ENCODE measurements at regions not wholly inside any gene's neighbourhood (a gene's known extent, or its start where the extent isn't known, plus 50 kb on each side); places are given as distances from the start of the nearest gene placed in this dataset.

DNA sequence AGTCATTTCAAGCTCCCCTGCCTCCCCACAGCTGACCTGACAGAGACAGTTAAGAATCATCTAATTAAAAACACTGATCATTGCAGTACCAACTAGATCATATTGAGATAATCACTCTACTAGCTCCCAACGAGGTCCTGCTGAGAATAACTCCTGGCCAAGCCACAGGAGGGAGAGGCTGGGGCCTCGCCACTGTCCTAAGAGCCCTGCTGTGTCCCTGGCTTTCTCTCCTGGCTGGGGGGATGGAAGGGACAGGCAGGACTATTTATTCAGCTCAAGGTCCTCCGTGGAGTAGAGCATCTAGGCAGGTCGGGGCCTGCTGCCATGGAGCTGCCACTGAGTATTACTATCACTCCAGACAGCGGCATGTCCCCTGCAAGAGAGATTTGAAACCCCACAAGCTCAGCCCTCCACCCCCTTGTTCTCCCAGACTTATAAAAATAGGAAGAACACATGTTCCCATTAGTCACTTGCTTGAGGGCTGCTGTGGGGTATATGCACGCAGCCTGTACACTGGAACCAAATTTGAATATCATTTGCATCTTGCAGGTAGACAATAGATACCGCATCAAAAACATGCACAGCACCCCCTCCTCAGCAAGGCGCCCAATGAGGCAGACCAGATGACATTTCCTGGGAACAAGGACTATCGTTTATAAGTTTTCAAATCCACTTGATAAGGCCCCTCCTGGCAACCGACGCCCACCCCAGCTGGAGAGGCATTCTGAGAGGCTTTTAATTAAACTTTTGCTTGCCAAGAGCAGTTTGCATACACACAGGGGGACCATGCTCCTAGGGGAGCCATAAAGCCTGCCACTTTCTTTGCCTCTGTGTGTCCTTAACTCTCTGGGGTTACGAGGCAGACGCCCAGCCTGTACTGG, 385.2 kb upstream of the ZFHX3 start:
- DNase-seq: no peak
- no peaks in the 10 kb centered on the region for H3K4me1 ChIP-seq (ENCODE audit: control extremely low read depth in 1 of 4, control insufficient read depth in 4 of 4, insufficient read depth in 4 of 4, low read length in 3 of 4)
- WGBS (ENCODE audit: insufficient coverage): 92% methylated on average over 12 of the region's 13 CpGs
- peaks cover 0 to 3% (median 0%) of the 10 kb centered on the region in 5 experiments for H3K27me3 ChIP-seq (replicated peaks in 2 of 5; ENCODE audit: control insufficient read depth in 4 of 5, insufficient read depth in 5 of 5, low read length in 4 of 5)
- H3K36me3 ChIP-seq (ENCODE audit: control insufficient read depth in 4 of 4, insufficient read depth in 4 of 4, low read length in 3 of 4): no peaks in the 10 kb centered on the region
- H3K4me3 ChIP-seq (ENCODE audit: control insufficient read depth in 1 of 7, extremely low read depth in 1 of 7, insufficient read depth in 4 of 7, low read depth in 2 of 7, low read length in 6 of 7): no peak overlapping the region
- POLR2A ChIA-PET: no interaction called here
- no peaks in the 10 kb centered on the region for H3K9me3 ChIP-seq (ENCODE audit: control extremely low read depth in 1 of 5, control insufficient read depth in 4 of 5, insufficient read depth in 2 of 5, low read depth in 1 of 5, low read length in 4 of 5)
- CTCF ChIA-PET: no interaction called here
- no peak overlapping the region for H3K27ac ChIP-seq (ENCODE audit: insufficient read depth in 1 of 2, low read depth in 1 of 2, low read length in 2 of 2, poor library complexity in 1 of 2, severe bottlenecking in 2 of 2)

GRCh38 chr16:73430138-73430537, 382.2 kb upstream of the ZFHX3 start:
- CTCF ChIA-PET: no interaction called here
- no peak overlapping the region for H3K27ac ChIP-seq (ENCODE audit: insufficient read depth in 1 of 2, low read depth in 1 of 2, low read length in 2 of 2, poor library complexity in 1 of 2, severe bottlenecking in 2 of 2)
- H3K4me3 ChIP-seq (ENCODE audit: control insufficient read depth in 1 of 7, extremely low read depth in 1 of 7, insufficient read depth in 4 of 7, low read depth in 2 of 7, low read length in 6 of 7): no peak overlapping the region
- POLR2A ChIA-PET: no interaction called here
- DNase-seq: no peak
- H3K27me3 ChIP-seq (replicated peaks in 2 of 5; ENCODE audit: control insufficient read depth in 4 of 5, insufficient read depth in 5 of 5, low read length in 4 of 5): no peaks in the 10 kb centered on the region
- H3K9me3 ChIP-seq (ENCODE audit: control extremely low read depth in 1 of 5, control insufficient read depth in 4 of 5, insufficient read depth in 2 of 5, low read depth in 1 of 5, low read length in 4 of 5): no peaks in the 10 kb centered on the region
- H3K4me1 ChIP-seq (ENCODE audit: control extremely low read depth in 1 of 4, control insufficient read depth in 4 of 4, insufficient read depth in 4 of 4, low read length in 3 of 4): no peaks in the 10 kb centered on the region
- H3K36me3 ChIP-seq (ENCODE audit: control insufficient read depth in 4 of 4, insufficient read depth in 4 of 4, low read length in 3 of 4): no peaks in the 10 kb centered on the region
- WGBS (ENCODE audit: insufficient coverage): 100% methylated on average over 1 of the region's 3 CpGs

GRCh38 chr16:73428121-73428520, 380.2 kb upstream of the ZFHX3 start:
- Histone ChIP-seq H3K27me3 (replicated peaks in 2 of 5; ENCODE audit: control insufficient read depth in 4 of 5, insufficient read depth in 5 of 5, low read length in 4 of 5) (no peaks in the 10 kb centered on the region), H3K4me1 (ENCODE audit: control extremely low read depth in 1 of 4, control insufficient read depth in 4 of 4, insufficient read depth in 4 of 4, low read length in 3 of 4) (no peaks in the 10 kb centered on the region), H3K4me3 (ENCODE audit: control insufficient read depth in 1 of 7, extremely low read depth in 1 of 7, insufficient read depth in 4 of 7, low read depth in 2 of 7, low read length in 6 of 7) (no peak overlapping the region), H3K27ac (ENCODE audit: insufficient read depth in 1 of 2, low read depth in 1 of 2, low read length in 2 of 2, poor library complexity in 1 of 2, severe bottlenecking in 2 of 2) (no peak overlapping the region), H3K36me3 (ENCODE audit: control insufficient read depth in 4 of 4, insufficient read depth in 4 of 4, low read length in 3 of 4) (no peaks in the 10 kb centered on the region), H3K9me3 (ENCODE audit: control extremely low read depth in 1 of 5, control insufficient read depth in 4 of 5, insufficient read depth in 2 of 5, low read depth in 1 of 5, low read length in 4 of 5) (no peaks in the 10 kb centered on the region)
- POLR2A ChIA-PET: interaction anchor here (0.5 kb wide), 1 partner anchor 9 kb away, joined by 7 read pairs; no protein-coding TSS in a partner anchor
- 91% methylated on average over 8 of the region's 10 CpGs for WGBS (ENCODE audit: insufficient coverage)
- CTCF ChIA-PET: no interaction called here
- DNase-seq: no peak

DNA sequence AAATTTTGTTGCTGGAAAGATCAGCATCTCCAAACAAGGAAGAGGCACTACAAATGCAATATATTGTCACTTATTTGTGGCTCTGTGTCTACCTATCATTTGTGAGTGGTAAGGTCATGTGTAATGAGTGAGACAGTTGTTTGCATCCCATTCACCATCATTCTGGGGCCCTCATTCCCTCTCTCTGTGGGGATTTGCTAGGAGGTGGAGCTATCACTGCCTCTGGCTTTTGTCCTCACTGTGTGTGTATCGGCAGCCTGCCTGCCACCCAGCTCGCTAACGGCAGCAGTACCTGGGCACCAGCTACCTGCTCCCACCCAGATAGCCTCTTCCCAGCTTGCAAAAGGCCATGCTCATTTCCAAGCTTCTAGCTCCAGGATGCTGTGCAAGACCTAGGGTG, 379.2 kb upstream of the ZFHX3 start:
- H3K9me3 ChIP-seq (ENCODE audit: control extremely low read depth in 1 of 5, control insufficient read depth in 4 of 5, insufficient read depth in 2 of 5, low read depth in 1 of 5, low read length in 4 of 5): no peaks in the 10 kb centered on the region
- no peak overlapping the region for H3K4me3 ChIP-seq (ENCODE audit: control insufficient read depth in 1 of 7, extremely low read depth in 1 of 7, insufficient read depth in 4 of 7, low read depth in 2 of 7, low read length in 6 of 7)
- no peak for DNase-seq
- no peaks in the 10 kb centered on the region for H3K36me3 ChIP-seq (ENCODE audit: control insufficient read depth in 4 of 4, insufficient read depth in 4 of 4, low read length in 3 of 4)
- WGBS (ENCODE audit: insufficient coverage): 100% methylated on average over 3 of the region's 3 CpGs
- ChIA-PET CTCF (no interaction called here), POLR2A (no interaction called here)
- no peaks in the 10 kb centered on the region for H3K4me1 ChIP-seq (ENCODE audit: control extremely low read depth in 1 of 4, control insufficient read depth in 4 of 4, insufficient read depth in 4 of 4, low read length in 3 of 4)
- H3K27ac ChIP-seq (ENCODE audit: insufficient read depth in 1 of 2, low read depth in 1 of 2, low read length in 2 of 2, poor library complexity in 1 of 2, severe bottlenecking in 2 of 2): no peak overlapping the region
- H3K27me3 ChIP-seq (replicated peaks in 2 of 5; ENCODE audit: control insufficient read depth in 4 of 5, insufficient read depth in 5 of 5, low read length in 4 of 5): no peaks in the 10 kb centered on the region

DNA sequence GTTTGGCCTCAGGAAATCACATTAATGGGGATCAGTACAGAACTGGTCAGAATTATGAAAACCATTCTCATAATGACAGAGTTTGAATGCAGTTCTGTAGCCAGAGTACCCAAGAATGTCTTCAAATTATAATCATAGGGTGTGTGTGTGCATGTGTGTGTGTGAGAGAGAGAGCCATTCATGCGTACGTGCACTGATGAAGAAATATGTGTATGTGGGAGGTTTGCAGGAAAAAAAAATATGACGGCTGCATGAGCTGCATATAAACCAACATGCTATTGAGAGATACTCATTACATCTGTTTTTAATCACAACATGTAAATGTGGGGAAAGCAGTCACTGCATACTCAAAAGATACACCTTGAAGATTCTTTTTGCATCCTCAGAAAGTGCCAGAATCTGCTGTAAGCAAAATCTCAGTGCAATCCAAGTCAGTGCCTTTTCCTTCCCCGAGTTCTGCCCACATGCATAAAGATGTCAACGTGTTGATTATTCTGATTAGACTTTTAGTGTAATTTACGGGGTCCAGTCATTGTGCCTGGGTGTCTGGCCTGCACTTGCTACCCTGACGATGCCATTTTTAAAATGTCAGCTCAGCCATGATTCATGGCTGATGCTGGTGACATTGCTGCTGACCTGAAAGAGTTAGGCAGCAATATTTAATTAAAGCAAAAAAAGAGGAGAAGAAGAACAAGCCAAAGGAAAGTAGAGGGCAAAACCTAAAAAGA, 378.7 kb upstream of the ZFHX3 start:
- CTCF ChIA-PET: no interaction called here

DNA sequence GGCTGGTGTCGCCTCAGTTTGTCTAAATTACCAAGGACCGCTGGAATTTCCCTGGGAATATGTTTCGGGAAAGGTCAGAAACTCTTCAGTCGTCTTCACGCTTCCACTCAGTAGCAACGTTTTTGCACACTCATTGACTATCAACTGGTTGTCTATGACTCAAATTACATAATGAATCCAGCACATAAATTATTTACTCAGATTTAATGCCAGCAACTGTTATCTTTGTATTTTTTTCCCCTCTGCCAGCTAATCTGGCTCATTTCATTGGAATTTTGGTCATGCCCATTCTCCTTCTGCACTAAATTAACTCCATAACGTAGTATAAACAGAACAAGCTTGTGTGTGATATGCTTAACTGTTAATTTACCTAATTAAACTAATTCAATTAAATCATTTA, 372.7 kb upstream of the ZFHX3 start:
- H3K4me1 ChIP-seq (ENCODE audit: control extremely low read depth in 1 of 4, control insufficient read depth in 4 of 4, insufficient read depth in 4 of 4, low read length in 3 of 4): no peaks in the 10 kb centered on the region
- H3K27ac ChIP-seq (ENCODE audit: insufficient read depth in 1 of 2, low read depth in 1 of 2, low read length in 2 of 2, poor library complexity in 1 of 2, severe bottlenecking in 2 of 2): no peak overlapping the region
- H3K4me3 ChIP-seq (ENCODE audit: control insufficient read depth in 1 of 7, extremely low read depth in 1 of 7, insufficient read depth in 4 of 7, low read depth in 2 of 7, low read length in 6 of 7): no peak overlapping the region
- no peak for DNase-seq
- WGBS (ENCODE audit: insufficient coverage): 88% methylated on average over 6 of the region's 7 CpGs
- no peaks in the 10 kb centered on the region for H3K27me3 ChIP-seq (replicated peaks in 2 of 5; ENCODE audit: control insufficient read depth in 4 of 5, insufficient read depth in 5 of 5, low read length in 4 of 5)
- no peaks in the 10 kb centered on the region for H3K9me3 ChIP-seq (ENCODE audit: control extremely low read depth in 1 of 5, control insufficient read depth in 4 of 5, insufficient read depth in 2 of 5, low read depth in 1 of 5, low read length in 4 of 5)
- no peaks in the 10 kb centered on the region for H3K36me3 ChIP-seq (ENCODE audit: control insufficient read depth in 4 of 4, insufficient read depth in 4 of 4, low read length in 3 of 4)
- ChIA-PET POLR2A (no interaction called here), CTCF (no interaction called here)

More for the DNA sequence above, 378.7 kb upstream of the ZFHX3 start:
- DNase-seq: no peak
- 58% methylated on average over 2 of the region's 7 CpGs for WGBS (ENCODE audit: insufficient coverage)
- Histone ChIP-seq H3K27ac (ENCODE audit: insufficient read depth in 1 of 2, low read depth in 1 of 2, low read length in 2 of 2, poor library complexity in 1 of 2, severe bottlenecking in 2 of 2) (no peak overlapping the region), H3K4me1 (ENCODE audit: control extremely low read depth in 1 of 4, control insufficient read depth in 4 of 4, insufficient read depth in 4 of 4, low read length in 3 of 4) (no peaks in the 10 kb centered on the region), H3K36me3 (ENCODE audit: control insufficient read depth in 4 of 4, insufficient read depth in 4 of 4, low read length in 3 of 4) (no peaks in the 10 kb centered on the region), H3K4me3 (ENCODE audit: control insufficient read depth in 1 of 7, extremely low read depth in 1 of 7, insufficient read depth in 4 of 7, low read depth in 2 of 7, low read length in 6 of 7) (no peak overlapping the region), H3K27me3 (replicated peaks in 2 of 5; ENCODE audit: control insufficient read depth in 4 of 5, insufficient read depth in 5 of 5, low read length in 4 of 5) (no peaks in the 10 kb centered on the region), H3K9me3 (ENCODE audit: control extremely low read depth in 1 of 5, control insufficient read depth in 4 of 5, insufficient read depth in 2 of 5, low read depth in 1 of 5, low read length in 4 of 5) (no peaks in the 10 kb centered on the region)
- POLR2A ChIA-PET: no interaction called here

GRCh38 chr16:73420244-73420643, 372.3 kb upstream of the ZFHX3 start:
- no peak overlapping the region for H3K4me3 ChIP-seq (ENCODE audit: control insufficient read depth in 1 of 7, extremely low read depth in 1 of 7, insufficient read depth in 4 of 7, low read depth in 2 of 7, low read length in 6 of 7)
- WGBS (ENCODE audit: insufficient coverage): 98% methylated on average over 6 of the region's 8 CpGs
- no peak for DNase-seq
- CTCF ChIA-PET: no interaction called here
- H3K36me3 ChIP-seq (ENCODE audit: control insufficient read depth in 4 of 4, insufficient read depth in 4 of 4, low read length in 3 of 4): no peaks in the 10 kb centered on the region
- H3K4me1 ChIP-seq (ENCODE audit: control extremely low read depth in 1 of 4, control insufficient read depth in 4 of 4, insufficient read depth in 4 of 4, low read length in 3 of 4): no peaks in the 10 kb centered on the region
- H3K27ac ChIP-seq (ENCODE audit: insufficient read depth in 1 of 2, low read depth in 1 of 2, low read length in 2 of 2, poor library complexity in 1 of 2, severe bottlenecking in 2 of 2): no peak overlapping the region
- no peaks in the 10 kb centered on the region for H3K9me3 ChIP-seq (ENCODE audit: control extremely low read depth in 1 of 5, control insufficient read depth in 4 of 5, insufficient read depth in 2 of 5, low read depth in 1 of 5, low read length in 4 of 5)
- POLR2A ChIA-PET: no interaction called here
- no peaks in the 10 kb centered on the region for H3K27me3 ChIP-seq (replicated peaks in 2 of 5; ENCODE audit: control insufficient read depth in 4 of 5, insufficient read depth in 5 of 5, low read length in 4 of 5)

Measured in common myeloid progenitor, CD34-positive (primary cell).